ENCODE measurements at regions not wholly inside any gene's neighbourhood (a gene's known extent, or its start where the extent isn't known, plus 50 kb on each side); places are given as distances from the start of the nearest gene placed in this dataset.

GRCh38 chrX:42530027-42530426, 247.9 kb downstream of the PPP1R2C start:
- no peaks in the 10 kb centered on the region for H3K27me3 ChIP-seq (ENCODE audit: insufficient read depth, poor library complexity, severe bottlenecking)
- no peak overlapping the region for H3K27ac ChIP-seq (replicated peaks)
- no peak for DNase-seq (ENCODE audit: low read depth in 1 of 2, low spot score in 1 of 2)
- no peak overlapping the region for H3K4me3 ChIP-seq (replicated peaks; ENCODE audit: insufficient read depth, low read length)
- TF ChIP-seq POLR2AphosphoS5 (IDR thresholded peaks at IDR 0.05; ENCODE audit: low read depth) (no peak), GABPA (IDR thresholded peaks at IDR 0.05; ENCODE audit: low read depth) (no peak), SPI1 (IDR thresholded peaks at IDR 0.05; ENCODE audit: borderline replicate concordance, low read depth) (no peak)
- TF ChIP-seq, protein P1, sequence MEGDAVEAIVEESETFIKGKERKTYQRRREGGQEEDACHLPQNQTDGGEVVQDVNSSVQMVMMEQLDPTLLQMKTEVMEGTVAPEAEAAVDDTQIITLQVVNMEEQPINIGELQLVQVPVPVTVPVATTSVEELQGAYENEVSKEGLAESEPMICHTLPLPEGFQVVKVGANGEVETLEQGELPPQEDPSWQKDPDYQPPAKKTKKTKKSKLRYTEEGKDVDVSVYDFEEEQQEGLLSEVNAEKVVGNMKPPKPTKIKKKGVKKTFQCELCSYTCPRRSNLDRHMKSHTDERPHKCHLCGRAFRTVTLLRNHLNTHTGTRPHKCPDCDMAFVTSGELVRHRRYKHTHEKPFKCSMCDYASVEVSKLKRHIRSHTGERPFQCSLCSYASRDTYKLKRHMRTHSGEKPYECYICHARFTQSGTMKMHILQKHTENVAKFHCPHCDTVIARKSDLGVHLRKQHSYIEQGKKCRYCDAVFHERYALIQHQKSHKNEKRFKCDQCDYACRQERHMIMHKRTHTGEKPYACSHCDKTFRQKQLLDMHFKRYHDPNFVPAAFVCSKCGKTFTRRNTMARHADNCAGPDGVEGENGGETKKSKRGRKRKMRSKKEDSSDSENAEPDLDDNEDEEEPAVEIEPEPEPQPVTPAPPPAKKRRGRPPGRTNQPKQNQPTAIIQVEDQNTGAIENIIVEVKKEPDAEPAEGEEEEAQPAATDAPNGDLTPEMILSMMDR (IDR thresholded peaks at IDR 0.05; ENCODE audit: insufficient read depth, low read length): no peak
- TF ChIP-seq, protein P2, sequence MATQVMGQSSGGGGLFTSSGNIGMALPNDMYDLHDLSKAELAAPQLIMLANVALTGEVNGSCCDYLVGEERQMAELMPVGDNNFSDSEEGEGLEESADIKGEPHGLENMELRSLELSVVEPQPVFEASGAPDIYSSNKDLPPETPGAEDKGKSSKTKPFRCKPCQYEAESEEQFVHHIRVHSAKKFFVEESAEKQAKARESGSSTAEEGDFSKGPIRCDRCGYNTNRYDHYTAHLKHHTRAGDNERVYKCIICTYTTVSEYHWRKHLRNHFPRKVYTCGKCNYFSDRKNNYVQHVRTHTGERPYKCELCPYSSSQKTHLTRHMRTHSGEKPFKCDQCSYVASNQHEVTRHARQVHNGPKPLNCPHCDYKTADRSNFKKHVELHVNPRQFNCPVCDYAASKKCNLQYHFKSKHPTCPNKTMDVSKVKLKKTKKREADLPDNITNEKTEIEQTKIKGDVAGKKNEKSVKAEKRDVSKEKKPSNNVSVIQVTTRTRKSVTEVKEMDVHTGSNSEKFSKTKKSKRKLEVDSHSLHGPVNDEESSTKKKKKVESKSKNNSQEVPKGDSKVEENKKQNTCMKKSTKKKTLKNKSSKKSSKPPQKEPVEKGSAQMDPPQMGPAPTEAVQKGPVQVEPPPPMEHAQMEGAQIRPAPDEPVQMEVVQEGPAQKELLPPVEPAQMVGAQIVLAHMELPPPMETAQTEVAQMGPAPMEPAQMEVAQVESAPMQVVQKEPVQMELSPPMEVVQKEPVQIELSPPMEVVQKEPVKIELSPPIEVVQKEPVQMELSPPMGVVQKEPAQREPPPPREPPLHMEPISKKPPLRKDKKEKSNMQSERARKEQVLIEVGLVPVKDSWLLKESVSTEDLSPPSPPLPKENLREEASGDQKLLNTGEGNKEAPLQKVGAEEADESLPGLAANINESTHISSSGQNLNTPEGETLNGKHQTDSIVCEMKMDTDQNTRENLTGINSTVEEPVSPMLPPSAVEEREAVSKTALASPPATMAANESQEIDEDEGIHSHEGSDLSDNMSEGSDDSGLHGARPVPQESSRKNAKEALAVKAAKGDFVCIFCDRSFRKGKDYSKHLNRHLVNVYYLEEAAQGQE (IDR thresholded peaks at IDR 0.05; ENCODE audit: insufficient replicate concordance, low read depth): no peak

DNA sequence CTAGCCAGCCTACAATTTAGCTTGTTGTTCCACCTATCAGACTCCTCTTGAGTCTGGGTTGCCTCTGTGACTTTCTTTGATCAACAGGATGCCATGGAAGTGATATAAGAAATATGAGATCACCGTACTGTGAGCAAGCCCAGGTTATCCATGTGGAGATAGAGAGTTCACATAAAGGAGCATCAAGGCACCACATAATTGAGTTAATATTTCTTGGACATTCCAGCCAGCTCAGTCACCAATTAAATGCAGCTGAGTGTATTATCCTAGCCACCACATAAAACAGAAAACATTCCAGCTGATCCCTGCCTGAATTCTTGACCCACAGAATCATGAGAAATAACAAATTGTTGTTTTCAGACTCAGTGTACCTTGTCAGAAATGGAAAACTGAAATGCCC, 253.6 kb downstream of the PPP1R2C start:
- TF ChIP-seq, protein P1 (IDR thresholded peaks at IDR 0.05; ENCODE audit: insufficient read depth, low read length): no peak
- no peak for TF ChIP-seq SPI1 (IDR thresholded peaks at IDR 0.05; ENCODE audit: borderline replicate concordance, low read depth)
- no peak for TF ChIP-seq POLR2AphosphoS5 (IDR thresholded peaks at IDR 0.05; ENCODE audit: low read depth)
- TF ChIP-seq, protein P2 (IDR thresholded peaks at IDR 0.05; ENCODE audit: insufficient replicate concordance, low read depth): no peak
- no peak for TF ChIP-seq GABPA (IDR thresholded peaks at IDR 0.05; ENCODE audit: low read depth)
- no peak for DNase-seq (ENCODE audit: low read depth in 1 of 2, low spot score in 1 of 2)
- H3K27me3 ChIP-seq (ENCODE audit: insufficient read depth, poor library complexity, severe bottlenecking): no peaks in the 10 kb centered on the region
- H3K27ac ChIP-seq (replicated peaks): no peak overlapping the region
- H3K4me3 ChIP-seq (replicated peaks; ENCODE audit: insufficient read depth, low read length): no peak overlapping the region

- no peak overlapping the region for H3K4me3 ChIP-seq (replicated peaks; ENCODE audit: insufficient read depth, low read length)
- H3K27me3 ChIP-seq (ENCODE audit: insufficient read depth, poor library complexity, severe bottlenecking): no peaks in the 10 kb centered on the region
- DNase-seq (ENCODE audit: low read depth in 1 of 2, low spot score in 1 of 2): no peak
- H3K27ac ChIP-seq (replicated peaks): no peak overlapping the region
- TF ChIP-seq, protein P2 (IDR thresholded peaks at IDR 0.05; ENCODE audit: insufficient replicate concordance, low read depth): no peak
- TF ChIP-seq POLR2AphosphoS5 (IDR thresholded peaks at IDR 0.05; ENCODE audit: low read depth) (no peak), SPI1 (IDR thresholded peaks at IDR 0.05; ENCODE audit: borderline replicate concordance, low read depth) (no peak), GABPA (IDR thresholded peaks at IDR 0.05; ENCODE audit: low read depth) (no peak)
- TF ChIP-seq, protein P1 (IDR thresholded peaks at IDR 0.05; ENCODE audit: insufficient read depth, low read length): no peak
Observed at GRCh38 chrX:42519666-42520231, 258.2 kb downstream of the PPP1R2C start.
